ENCODE measurements at regions not wholly inside any gene's neighbourhood (a gene's known extent, or its start where the extent isn't known, plus 50 kb on each side); places are given as distances from the start of the nearest gene placed in this dataset.

DNA sequence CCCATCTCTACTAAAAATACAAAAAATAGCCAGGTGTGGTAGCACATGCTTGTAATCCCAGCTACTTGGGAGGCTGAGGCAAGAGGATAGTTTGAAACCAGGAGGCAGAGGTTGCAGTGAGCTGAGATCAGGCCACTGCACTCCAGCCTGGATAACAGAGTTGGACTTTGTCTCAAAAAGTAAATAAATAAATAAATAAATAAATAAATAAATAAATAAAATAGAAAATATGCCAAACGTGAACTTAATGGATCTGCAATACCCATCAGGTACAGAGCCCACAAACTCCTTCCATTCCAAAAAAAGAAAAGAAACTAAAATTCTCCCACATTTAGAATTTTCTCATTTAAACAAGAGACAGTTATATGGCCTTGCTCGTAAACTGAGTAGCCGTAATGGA lies 702.7 kb downstream of the CDH18 start:
- TF ChIP-seq, protein P1, sequence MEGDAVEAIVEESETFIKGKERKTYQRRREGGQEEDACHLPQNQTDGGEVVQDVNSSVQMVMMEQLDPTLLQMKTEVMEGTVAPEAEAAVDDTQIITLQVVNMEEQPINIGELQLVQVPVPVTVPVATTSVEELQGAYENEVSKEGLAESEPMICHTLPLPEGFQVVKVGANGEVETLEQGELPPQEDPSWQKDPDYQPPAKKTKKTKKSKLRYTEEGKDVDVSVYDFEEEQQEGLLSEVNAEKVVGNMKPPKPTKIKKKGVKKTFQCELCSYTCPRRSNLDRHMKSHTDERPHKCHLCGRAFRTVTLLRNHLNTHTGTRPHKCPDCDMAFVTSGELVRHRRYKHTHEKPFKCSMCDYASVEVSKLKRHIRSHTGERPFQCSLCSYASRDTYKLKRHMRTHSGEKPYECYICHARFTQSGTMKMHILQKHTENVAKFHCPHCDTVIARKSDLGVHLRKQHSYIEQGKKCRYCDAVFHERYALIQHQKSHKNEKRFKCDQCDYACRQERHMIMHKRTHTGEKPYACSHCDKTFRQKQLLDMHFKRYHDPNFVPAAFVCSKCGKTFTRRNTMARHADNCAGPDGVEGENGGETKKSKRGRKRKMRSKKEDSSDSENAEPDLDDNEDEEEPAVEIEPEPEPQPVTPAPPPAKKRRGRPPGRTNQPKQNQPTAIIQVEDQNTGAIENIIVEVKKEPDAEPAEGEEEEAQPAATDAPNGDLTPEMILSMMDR (IDR thresholded peaks at IDR 0.05): no peak
- no peak for TF ChIP-seq POLR2A (IDR thresholded peaks at IDR 0.05)

Measured in body of pancreas (tissue), 4 donors.